NCI-H1930 (cell line): ENCODE measurements at regions not wholly inside any gene's neighbourhood (a gene's known extent, or its start where the extent isn't known, plus 50 kb on each side); places are given as distances from the start of the nearest gene placed in this dataset.
"Not testable (repeated sequence)": the region's sequence is repeated elsewhere in the genome, so short reads cannot be mapped to it uniquely, and the experiment has no call there.

ENCODE experiments used
- DNase-seq, 2 experiments: peaks; one replicate each; lab custom pipeline; 2025; lab: John Stamatoyannopoulos, UW

DNA sequence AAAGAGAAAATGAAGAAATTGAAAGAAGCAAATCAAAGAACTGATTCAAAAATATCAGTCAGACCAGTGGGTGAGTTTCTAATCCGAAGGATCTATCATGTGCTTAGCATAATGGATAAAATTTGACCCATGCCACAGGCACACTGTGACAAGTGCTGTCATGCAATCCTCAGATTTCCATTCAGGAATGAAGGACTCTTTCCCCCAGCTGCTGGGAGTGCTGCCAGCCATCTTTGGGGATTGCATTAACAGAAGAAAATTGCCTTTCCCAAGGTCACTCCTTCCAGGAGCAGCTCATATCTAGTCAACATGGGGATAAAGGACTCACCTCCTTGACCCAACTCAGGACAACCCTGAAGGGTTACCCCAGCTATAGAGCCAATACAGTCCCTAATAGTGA lies 316.7 kb upstream of the TBX18 start:
- DNase-seq: no peak

GRCh38 chr6:85079761-85080160 lies 315.4 kb upstream of the TBX18 start:
- no peak for DNase-seq

- DNase-seq: no peak
These were observed 313.7 kb upstream of the TBX18 start for GRCh38 chr6:85078058-85078457.

- DNase-seq: no peak
These were observed 312.7 kb upstream of the TBX18 start for GRCh38 chr6:85077098-85077497.

DNA sequence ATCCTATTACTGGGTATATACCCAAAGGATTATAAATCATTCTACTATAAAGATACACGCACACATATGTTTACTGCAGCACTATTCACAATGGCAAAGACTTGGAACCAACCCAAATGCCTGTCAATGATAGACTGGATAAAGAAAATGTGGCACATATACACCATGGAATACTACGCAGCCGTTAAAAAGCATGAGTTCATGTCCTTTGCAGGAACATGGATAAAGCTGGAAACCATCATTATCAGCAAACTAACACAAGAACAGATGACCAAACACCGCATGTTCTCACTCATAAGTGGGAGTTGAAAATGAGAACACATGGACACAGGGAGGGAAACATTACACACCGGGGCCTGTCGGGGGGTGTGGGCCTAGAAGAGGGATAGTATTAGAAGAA lies 307.4 kb upstream of the TBX18 start:
- DNase-seq: not testable (repeated sequence)

GRCh38 chr6:85069577-85069976 lies 305.2 kb upstream of the TBX18 start:
- no peak for DNase-seq

GRCh38 chr6:85068221-85068620 lies 303.8 kb upstream of the TBX18 start:
- no peak for DNase-seq

- no peak for DNase-seq
These were observed 301.9 kb upstream of the TBX18 start for GRCh38 chr6:85066266-85066665.

GRCh38 chr6:85065831-85066230 lies 301.4 kb upstream of the TBX18 start:
- DNase-seq: no peak

- DNase-seq: no peak
These were observed 299.2 kb upstream of the TBX18 start for GRCh38 chr6:85063611-85064010.

DNA sequence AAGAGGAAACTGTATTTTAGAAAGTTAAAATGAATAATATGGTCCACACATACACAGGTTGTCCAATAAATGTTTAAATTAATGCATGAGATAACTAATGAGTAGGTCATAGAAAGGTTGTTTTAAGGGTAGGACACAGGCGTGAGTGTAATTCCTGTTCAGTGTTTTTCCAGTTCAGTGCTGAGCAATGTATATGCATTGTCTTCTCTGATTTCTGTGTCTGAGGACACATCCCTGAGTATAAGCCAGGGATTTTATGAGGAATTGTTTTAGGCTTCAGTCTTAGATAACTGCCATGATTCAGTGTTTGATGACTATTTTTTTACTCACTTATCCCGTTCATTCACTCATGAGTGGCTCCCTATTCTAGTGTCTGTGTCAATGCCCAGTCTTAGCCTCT lies 298.5 kb upstream of the TBX18 start:
- DNase-seq: no peak

GRCh38 chr6:85058806-85059205 lies 294.4 kb upstream of the TBX18 start:
- DNase-seq: no peak

DNA sequence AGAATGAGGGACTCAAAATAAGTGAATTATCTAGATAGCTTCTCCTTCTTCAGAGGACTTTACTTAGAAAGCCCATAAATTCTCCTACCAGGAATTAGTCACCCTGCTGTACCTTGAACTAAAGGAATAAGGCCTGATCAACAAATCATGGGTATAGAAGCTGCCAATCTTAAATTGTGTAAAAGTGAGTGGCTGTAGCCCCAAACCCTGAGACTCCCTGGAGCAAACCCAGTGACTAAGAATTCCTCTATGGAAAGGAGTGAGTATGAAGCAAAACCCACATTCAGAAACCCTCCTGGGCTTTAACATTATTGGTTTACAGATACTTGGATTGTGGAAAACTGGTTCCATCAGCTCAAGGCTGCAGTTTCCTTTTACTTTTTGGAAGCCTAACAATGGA lies 285.8 kb upstream of the TBX18 start:
- DNase-seq: no peak

- no peak for DNase-seq
These were observed 284.9 kb upstream of the TBX18 start for GRCh38 chr6:85049282-85049681.

DNA sequence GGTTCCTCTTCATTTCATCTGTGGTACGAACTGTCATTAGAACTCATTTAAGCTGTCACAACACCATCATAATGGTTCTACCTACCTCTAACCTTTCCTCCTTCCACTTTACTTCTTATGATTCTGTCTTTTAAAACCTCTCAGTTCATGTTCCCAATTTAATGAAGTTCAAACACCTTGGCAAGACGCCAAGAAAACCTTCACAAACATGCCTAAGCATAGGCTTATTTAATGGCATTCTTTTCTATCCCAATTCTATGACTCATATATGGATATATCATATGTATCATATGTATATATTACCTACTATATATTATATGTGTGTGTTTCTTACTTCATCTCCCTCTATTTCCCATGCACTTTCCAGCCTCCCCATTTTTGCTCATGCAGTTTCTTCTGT lies 283.4 kb upstream of the TBX18 start:
- DNase-seq: no peak

DNA sequence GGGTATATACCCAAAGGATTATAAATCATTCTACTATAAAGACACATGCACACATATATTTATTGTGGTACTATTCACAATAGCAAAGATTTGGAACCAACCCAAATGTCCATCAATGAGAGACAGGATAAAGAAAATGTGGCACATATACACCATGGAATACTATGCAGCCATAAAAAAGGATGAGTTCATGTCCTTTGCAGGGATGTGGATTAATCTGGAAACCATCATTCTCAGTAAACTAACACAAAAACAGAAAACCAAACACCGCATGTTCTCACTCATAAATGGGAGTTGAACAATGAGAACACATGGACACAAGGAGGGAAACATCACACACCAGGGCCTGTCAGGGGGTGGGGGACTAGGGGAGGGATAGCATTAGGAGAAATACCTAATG lies 281.4 kb upstream of the TBX18 start:
- not testable (repeated sequence) for DNase-seq

DNA sequence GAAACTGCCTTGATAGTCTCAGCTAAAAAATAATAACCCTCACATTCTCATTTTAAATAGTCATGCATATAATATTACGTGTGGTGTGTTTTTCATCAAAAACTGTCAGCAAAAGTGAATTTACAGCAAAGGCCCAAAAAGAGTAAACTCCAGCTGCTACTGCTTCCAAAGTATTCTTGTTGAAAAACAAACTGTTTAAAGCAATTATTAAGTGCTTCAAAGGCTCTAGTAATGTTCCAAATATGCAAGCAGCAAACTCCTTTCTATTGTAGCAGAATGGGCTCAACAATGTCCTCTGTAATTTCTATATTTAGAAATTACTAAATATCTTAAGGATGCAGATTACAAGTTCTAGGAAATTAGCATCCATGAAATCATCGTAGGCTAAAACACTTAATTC lies 280.0 kb upstream of the TBX18 start:
- no peak for DNase-seq

- no peak for DNase-seq
These were observed 277.0 kb upstream of the TBX18 start for GRCh38 chr6:85041376-85041775.

- no peak for DNase-seq
These were observed 272.8 kb upstream of the TBX18 start for GRCh38 chr6:85037221-85037620.

DNA sequence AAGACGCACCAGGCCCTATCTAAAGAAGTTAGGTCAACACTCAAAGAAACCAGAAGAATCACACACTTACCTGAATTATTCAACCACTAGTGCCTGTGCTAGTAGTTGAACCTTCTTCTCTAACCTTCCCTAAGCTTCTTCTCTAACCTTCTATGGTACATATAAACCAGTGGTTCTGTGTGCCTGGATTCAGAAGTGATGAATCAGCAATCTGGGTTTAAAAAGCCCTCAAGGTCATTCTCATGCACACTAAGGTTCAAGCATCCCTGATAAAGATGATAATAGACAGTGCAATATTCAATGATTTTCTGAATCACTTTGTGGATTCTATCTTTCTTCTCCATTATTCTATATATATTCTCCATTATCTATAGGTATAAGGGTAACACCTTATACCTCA lies 271.4 kb upstream of the TBX18 start:
- no peak for DNase-seq

- no peak for DNase-seq
These were observed 269.1 kb upstream of the TBX18 start for GRCh38 chr6:85033547-85033946.

- DNase-seq: no peak
These were observed 261.6 kb upstream of the TBX18 start for GRCh38 chr6:85026021-85026420.

DNA sequence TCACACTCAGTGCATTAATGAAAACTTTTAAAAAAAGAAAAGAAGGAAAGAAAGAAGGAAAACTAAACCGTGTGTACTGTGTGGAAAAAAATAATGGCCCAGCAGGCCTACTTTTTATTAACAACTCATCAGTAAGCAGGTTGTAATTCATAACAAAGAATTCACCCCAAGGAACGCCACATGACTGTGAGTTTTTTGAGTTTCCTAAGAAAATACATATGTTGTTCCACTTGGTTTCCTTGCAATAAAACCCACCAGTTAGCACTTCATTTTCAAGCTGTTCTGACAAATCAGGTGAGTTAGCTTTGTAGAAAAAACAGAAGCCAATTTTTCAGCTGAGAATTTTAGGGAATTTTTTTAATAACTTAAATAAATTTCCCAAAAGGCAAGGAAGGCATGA lies 259.3 kb upstream of the TBX18 start:
- no peak for DNase-seq

DNA sequence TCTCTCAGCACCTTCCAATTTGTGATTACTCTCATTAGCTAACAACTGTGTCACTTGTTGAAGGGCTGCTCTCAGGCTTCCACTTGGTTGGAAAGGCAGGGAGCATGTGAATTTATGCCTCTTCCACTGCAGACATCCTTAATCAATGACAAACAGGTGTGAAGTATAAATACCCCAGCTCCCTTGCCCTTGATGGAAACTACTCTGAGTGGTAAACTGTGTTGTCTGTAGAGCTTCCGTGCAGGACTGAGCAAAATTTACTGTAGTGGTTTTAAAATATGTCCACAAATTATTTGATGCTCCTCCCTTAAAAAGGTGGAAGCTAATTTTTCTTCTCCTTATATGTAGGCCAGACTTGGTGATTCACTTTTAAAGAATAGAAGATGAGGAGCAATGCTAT lies 253.0 kb upstream of the TBX18 start:
- DNase-seq: no peak

DNA sequence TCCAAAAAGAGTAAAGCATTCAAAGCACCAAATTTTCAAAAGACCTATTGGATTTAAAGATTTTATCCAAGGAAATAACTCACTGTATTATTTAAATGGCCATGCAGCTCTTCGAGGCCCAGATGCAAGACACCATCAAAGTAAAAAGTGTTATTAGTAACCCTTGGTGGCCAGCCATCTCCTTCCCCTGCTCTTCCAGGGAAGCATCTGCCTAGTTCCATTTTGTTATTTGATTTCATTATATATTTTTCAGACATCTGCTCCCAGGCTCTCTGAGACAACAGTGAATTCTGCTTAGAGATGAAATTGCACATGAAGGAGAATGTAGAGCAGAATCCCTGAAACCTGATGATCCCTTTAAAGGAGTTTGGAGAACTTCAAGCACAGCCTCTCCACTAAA lies 252.3 kb upstream of the TBX18 start:
- no peak for DNase-seq
